GM12878 (cell line): ENCODE measurements at regions not wholly inside any gene's neighbourhood (a gene's known extent, or its start where the extent isn't known, plus 50 kb on each side); places are given as distances from the start of the nearest gene placed in this dataset.

ENCODE experiments used
- CTCF ChIP-seq, 3 experiments: IDR thresholded peaks in 2 of 3; conservative IDR thresholded peaks in 1 of 3; 2 replicates each; pipeline ENCODE4 v1.5.1; 2011; ENCODE audit warnings: low read depth in 3 of 3, low read length in 3 of 3, mild to moderate bottlenecking in 3 of 3, control low read depth in 2 of 3, moderate library complexity in 2 of 3, inconsistent platforms in 1 of 3, mixed read lengths in 1 of 3; ENCODE audit not compliant: control insufficient read depth in 2 of 3, insufficient read depth in 1 of 3; ENCODE audit errors: extremely low read depth in 1 of 3
- JUND ChIP-seq: IDR thresholded peaks from 2 replicates; pipeline ENCODE4 v1.6.1; 2012; ENCODE audit warnings: low read depth, mild to moderate bottlenecking, low read length, improper control_type of control experiment, moderate library complexity

- TF ChIP-seq JUND (no peak), CTCF (IDR thresholded peaks at IDR 0.05 in 2 of 3, conservative IDR thresholded peaks at IDR 0.05 in 1 of 3; ENCODE audit: control insufficient read depth in 2 of 3, extremely low read depth in 1 of 3, insufficient read depth in 1 of 3, low read depth in 3 of 3, low read length in 3 of 3) (no peak)
Measured at GRCh38 chrX:104310090-104310489, 55.4 kb upstream of the ESX1 start.
